ENCODE measurements at regions not wholly inside any gene's neighbourhood (a gene's known extent, or its start where the extent isn't known, plus 50 kb on each side); places are given as distances from the start of the nearest gene placed in this dataset.

DNA sequence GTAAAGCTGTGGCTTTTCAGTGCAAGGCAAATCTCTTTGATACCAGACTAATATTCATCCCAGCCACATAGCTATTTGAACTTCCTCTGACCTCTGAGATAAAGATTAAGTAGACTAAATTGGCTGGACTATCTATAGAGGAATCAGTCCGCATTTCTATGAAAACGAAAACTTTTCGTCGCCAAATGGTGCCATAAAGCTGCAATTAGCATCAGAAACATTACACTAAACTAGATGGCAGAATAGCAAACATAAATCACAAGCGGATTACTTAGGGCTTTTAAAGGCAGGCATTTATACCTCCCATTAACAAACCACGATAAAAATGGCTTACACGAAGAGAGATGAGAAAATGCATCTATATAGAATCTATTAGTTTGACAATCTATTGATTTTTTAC is 1009.7 kb upstream of the CDH6 start:
- no peaks in the 10 kb centered on the region for H4K20me1 ChIP-seq (ENCODE audit: low read depth)
- H3K36me3 ChIP-seq, result no peaks in the 10 kb centered on the region
- no peaks in the 10 kb centered on the region for H3K4me1 Mint-ChIP-seq
- H3K4me1 ChIP-seq, result no peaks in the 10 kb centered on the region
- H3K4me3 ChIP-seq, result no peak overlapping the region
- H3K9me3 Mint-ChIP-seq, result no peaks in the 10 kb centered on the region
- no peaks in the 10 kb centered on the region for H3K79me2 ChIP-seq (ENCODE audit: low read depth)
- no peaks in the 10 kb centered on the region for H3K27me3 Mint-ChIP-seq (ENCODE audit: insufficient read depth, low read depth)
- H3K27ac Mint-ChIP-seq, result no peak overlapping the region
- no peak overlapping the region for H3K9ac ChIP-seq
- no peaks in the 10 kb centered on the region for H3K27me3 ChIP-seq
- no peak overlapping the region for H2AFZ ChIP-seq (replicated peaks)
- no peaks in the 10 kb centered on the region for H3F3A ChIP-seq (ENCODE audit: low read depth)
- no peaks in the 10 kb centered on the region for H3K36me3 Mint-ChIP-seq
- TF ChIP-seq, protein P1, sequence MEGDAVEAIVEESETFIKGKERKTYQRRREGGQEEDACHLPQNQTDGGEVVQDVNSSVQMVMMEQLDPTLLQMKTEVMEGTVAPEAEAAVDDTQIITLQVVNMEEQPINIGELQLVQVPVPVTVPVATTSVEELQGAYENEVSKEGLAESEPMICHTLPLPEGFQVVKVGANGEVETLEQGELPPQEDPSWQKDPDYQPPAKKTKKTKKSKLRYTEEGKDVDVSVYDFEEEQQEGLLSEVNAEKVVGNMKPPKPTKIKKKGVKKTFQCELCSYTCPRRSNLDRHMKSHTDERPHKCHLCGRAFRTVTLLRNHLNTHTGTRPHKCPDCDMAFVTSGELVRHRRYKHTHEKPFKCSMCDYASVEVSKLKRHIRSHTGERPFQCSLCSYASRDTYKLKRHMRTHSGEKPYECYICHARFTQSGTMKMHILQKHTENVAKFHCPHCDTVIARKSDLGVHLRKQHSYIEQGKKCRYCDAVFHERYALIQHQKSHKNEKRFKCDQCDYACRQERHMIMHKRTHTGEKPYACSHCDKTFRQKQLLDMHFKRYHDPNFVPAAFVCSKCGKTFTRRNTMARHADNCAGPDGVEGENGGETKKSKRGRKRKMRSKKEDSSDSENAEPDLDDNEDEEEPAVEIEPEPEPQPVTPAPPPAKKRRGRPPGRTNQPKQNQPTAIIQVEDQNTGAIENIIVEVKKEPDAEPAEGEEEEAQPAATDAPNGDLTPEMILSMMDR (IDR thresholded peaks at IDR 0.05), result no peak
- TF ChIP-seq EZH2phosphoT487 (IDR thresholded peaks at IDR 0.05), result no peak
- no peak for TF ChIP-seq EZH2 (IDR thresholded peaks at IDR 0.05)
- no peak overlapping the region for H3K4me3 Mint-ChIP-seq
- H3K27ac ChIP-seq, result no peak overlapping the region
- no peak overlapping the region for H3K4me2 ChIP-seq
- H3K9me3 ChIP-seq (ENCODE audit: low read depth), result no peaks in the 10 kb centered on the region
- no peak for DNase-seq (ENCODE audit: low spot score)

DNA sequence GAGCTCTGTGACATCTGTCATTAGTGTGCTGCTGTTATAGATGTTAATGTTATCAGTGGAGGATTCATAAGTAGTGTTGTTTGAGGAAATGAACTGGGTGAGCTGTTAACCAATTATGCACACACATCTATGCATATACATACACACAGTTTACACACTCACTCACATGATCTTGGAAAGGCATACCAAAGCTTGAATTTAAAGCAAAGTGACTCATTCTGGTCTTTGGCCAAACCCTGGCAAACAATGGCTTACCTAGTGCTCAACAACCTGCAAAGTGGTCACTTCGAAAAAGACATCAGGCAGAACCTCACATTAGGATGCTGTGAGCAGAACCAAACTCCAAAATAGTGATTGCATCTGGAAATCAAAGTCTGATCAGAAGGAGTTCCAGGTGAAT is 1037.3 kb upstream of the CDH6 start:
- Histone ChIP-seq H3K9ac (no peak overlapping the region), H3K27me3 (no peaks in the 10 kb centered on the region), H3F3A (ENCODE audit: low read depth) (no peaks in the 10 kb centered on the region), H2AFZ (replicated peaks) (no peak overlapping the region), H3K27ac (no peak overlapping the region), H3K36me3 (no peaks in the 10 kb centered on the region), H3K4me2 (no peak overlapping the region), H3K9me3 (ENCODE audit: low read depth) (no peaks in the 10 kb centered on the region), H3K79me2 (ENCODE audit: low read depth) (no peaks in the 10 kb centered on the region), H3K4me3 (no peak overlapping the region), H3K4me1 (no peaks in the 10 kb centered on the region), H4K20me1 (ENCODE audit: low read depth) (no peaks in the 10 kb centered on the region)
- Mint-ChIP-seq H3K4me1 (no peaks in the 10 kb centered on the region), H3K9me3 (no peaks in the 10 kb centered on the region), H3K27me3 (ENCODE audit: insufficient read depth, low read depth) (no peaks in the 10 kb centered on the region), H3K36me3 (no peaks in the 10 kb centered on the region), H3K4me3 (no peak overlapping the region), H3K27ac (no peak overlapping the region)
- no peak for DNase-seq (ENCODE audit: low spot score)
- TF ChIP-seq EZH2phosphoT487 (IDR thresholded peaks at IDR 0.05) (no peak), EZH2 (IDR thresholded peaks at IDR 0.05) (no peak)
- TF ChIP-seq, protein P1 (IDR thresholded peaks at IDR 0.05), result no peak

- no peaks in the 10 kb centered on the region for H3F3A ChIP-seq (ENCODE audit: low read depth)
- no peaks in the 10 kb centered on the region for H3K27me3 Mint-ChIP-seq (ENCODE audit: insufficient read depth, low read depth)
Measured at GRCh38 chr5:30152431-30152830, 1041.1 kb upstream of the CDH6 start.

More at GRCh38 chr5:30152431-30152830, 1041.1 kb upstream of the CDH6 start:
- H3K27me3 ChIP-seq, result no peaks in the 10 kb centered on the region
- H2AFZ ChIP-seq (replicated peaks), result no peak overlapping the region
- no peaks in the 10 kb centered on the region for H3K9me3 Mint-ChIP-seq
- H3K27ac ChIP-seq, result no peak overlapping the region
- H3K4me3 Mint-ChIP-seq, result no peak overlapping the region
- no peak for DNase-seq (ENCODE audit: low spot score)
- H3K4me2 ChIP-seq, result no peak overlapping the region
- H3K4me1 ChIP-seq, result no peaks in the 10 kb centered on the region
- H3K4me1 Mint-ChIP-seq, result no peaks in the 10 kb centered on the region
- no peaks in the 10 kb centered on the region for H3K9me3 ChIP-seq (ENCODE audit: low read depth)
- no peaks in the 10 kb centered on the region for H3K79me2 ChIP-seq (ENCODE audit: low read depth)
- H4K20me1 ChIP-seq (ENCODE audit: low read depth), result no peaks in the 10 kb centered on the region
- no peak overlapping the region for H3K4me3 ChIP-seq
- no peaks in the 10 kb centered on the region for H3K36me3 Mint-ChIP-seq
- TF ChIP-seq, protein P1 (IDR thresholded peaks at IDR 0.05), result no peak
- no peak for TF ChIP-seq EZH2 (IDR thresholded peaks at IDR 0.05)
- no peak for TF ChIP-seq EZH2phosphoT487 (IDR thresholded peaks at IDR 0.05)
- H3K27ac Mint-ChIP-seq, result no peak overlapping the region
- H3K9ac ChIP-seq, result no peak overlapping the region
- no peaks in the 10 kb centered on the region for H3K36me3 ChIP-seq
